ENCODE measurements at regions not wholly inside any gene's neighbourhood (a gene's known extent, or its start where the extent isn't known, plus 50 kb on each side); places are given as distances from the start of the nearest gene placed in this dataset.

DNA sequence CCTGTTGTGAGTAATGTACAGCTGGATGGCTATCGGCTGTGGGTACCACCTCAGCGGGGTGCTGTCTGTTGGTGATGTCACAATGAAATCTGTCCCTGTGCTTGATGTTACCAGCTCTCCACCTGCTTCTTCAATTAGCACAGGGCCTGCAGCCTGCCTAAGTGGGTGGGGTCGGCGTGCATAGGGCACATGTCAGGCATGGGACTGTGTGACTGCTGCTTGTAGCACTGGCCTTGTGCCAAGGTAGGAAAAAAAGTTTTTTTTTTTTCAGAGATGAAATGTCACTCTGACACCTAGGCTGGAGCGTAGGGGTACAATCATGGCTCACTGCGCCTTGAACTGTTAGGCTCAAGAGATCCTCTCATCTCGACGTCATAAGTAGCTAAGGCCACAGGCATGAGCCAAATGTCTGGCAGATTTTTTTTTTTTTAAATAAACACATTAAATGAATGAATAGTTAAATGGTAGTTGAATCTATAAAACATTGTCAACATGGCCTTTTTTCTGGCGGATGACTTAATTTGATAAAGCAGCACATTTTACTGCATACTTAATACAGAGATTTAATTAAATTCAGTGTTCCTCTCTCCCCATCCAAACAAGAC is 222.5 kb downstream of the NXNL2 start:
- Histone ChIP-seq H3K9ac (ENCODE audit: low read length in 3 of 3) (no peak overlapping the region), H3K36me3 (ENCODE audit: control insufficient read depth in 2 of 3, insufficient read depth in 3 of 3, low read length in 3 of 3) (no peaks in the 10 kb centered on the region), H3K9me3 (ENCODE audit: control insufficient read depth in 2 of 3, insufficient read depth in 1 of 3, low read length in 3 of 3) (no peaks in the 10 kb centered on the region), H3K4me3 (ENCODE audit: low read length in 3 of 3) (no peak overlapping the region), H3K4me1 (ENCODE audit: control insufficient read depth in 2 of 3, insufficient read depth in 2 of 3, low read depth in 1 of 3, low read length in 3 of 3) (no peaks in the 10 kb centered on the region), H3K27ac (ENCODE audit: low read depth in 2 of 2, low read length in 2 of 2) (no peak overlapping the region), H3K27me3 (ENCODE audit: control insufficient read depth, insufficient read depth, low read length) (no peaks in the 10 kb centered on the region)
- intact Hi-C loops (cut with DNase I): no loop called here
- TF ChIP-seq, protein P1, sequence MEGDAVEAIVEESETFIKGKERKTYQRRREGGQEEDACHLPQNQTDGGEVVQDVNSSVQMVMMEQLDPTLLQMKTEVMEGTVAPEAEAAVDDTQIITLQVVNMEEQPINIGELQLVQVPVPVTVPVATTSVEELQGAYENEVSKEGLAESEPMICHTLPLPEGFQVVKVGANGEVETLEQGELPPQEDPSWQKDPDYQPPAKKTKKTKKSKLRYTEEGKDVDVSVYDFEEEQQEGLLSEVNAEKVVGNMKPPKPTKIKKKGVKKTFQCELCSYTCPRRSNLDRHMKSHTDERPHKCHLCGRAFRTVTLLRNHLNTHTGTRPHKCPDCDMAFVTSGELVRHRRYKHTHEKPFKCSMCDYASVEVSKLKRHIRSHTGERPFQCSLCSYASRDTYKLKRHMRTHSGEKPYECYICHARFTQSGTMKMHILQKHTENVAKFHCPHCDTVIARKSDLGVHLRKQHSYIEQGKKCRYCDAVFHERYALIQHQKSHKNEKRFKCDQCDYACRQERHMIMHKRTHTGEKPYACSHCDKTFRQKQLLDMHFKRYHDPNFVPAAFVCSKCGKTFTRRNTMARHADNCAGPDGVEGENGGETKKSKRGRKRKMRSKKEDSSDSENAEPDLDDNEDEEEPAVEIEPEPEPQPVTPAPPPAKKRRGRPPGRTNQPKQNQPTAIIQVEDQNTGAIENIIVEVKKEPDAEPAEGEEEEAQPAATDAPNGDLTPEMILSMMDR (IDR thresholded peaks at IDR 0.05; ENCODE audit: borderline replicate concordance, extremely low read depth, insufficient read depth): no peak
- DNase-seq (peak in 1 of 5 donors; percentile 17), FAIRE-seq (no peak)

DNA sequence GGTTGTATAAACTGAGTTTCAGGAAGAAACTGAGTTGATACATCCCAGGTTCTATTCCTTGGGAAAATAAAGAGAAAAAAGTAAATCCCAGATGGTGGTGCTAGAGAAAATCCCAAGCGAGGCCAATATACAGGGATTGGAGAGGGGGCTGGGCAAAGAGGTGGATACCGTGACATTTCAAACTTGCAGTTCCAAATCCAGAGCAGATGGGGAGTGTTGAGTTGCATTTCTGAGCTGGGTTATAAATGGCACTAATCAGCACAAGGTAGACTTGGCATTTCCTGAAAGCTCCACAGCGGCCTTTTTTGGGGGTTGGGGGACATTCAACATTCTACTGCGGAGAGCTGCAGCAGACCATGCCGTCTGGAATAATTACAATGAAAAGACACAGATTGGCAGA is 224.4 kb downstream of the NXNL2 start:
- Histone ChIP-seq H3K36me3 (ENCODE audit: control insufficient read depth in 2 of 3, insufficient read depth in 3 of 3, low read length in 3 of 3) (no peaks in the 10 kb centered on the region), H3K4me1 (ENCODE audit: control insufficient read depth in 2 of 3, insufficient read depth in 2 of 3, low read depth in 1 of 3, low read length in 3 of 3) (no peaks in the 10 kb centered on the region), H3K27me3 (ENCODE audit: control insufficient read depth, insufficient read depth, low read length) (no peaks in the 10 kb centered on the region), H3K4me3 (ENCODE audit: low read length in 3 of 3) (no peak overlapping the region), H3K9me3 (ENCODE audit: control insufficient read depth in 2 of 3, insufficient read depth in 1 of 3, low read length in 3 of 3) (no peaks in the 10 kb centered on the region), H3K27ac (ENCODE audit: low read depth in 2 of 2, low read length in 2 of 2) (no peak overlapping the region), H3K9ac (ENCODE audit: low read length in 3 of 3) (no peak overlapping the region)
- no peak for FAIRE-seq
- TF ChIP-seq, protein P1 (IDR thresholded peaks at IDR 0.05; ENCODE audit: borderline replicate concordance, extremely low read depth, insufficient read depth): no peak
- intact Hi-C loops (cut with DNase I): no loop called here
- DNase-seq: no peak

DNA sequence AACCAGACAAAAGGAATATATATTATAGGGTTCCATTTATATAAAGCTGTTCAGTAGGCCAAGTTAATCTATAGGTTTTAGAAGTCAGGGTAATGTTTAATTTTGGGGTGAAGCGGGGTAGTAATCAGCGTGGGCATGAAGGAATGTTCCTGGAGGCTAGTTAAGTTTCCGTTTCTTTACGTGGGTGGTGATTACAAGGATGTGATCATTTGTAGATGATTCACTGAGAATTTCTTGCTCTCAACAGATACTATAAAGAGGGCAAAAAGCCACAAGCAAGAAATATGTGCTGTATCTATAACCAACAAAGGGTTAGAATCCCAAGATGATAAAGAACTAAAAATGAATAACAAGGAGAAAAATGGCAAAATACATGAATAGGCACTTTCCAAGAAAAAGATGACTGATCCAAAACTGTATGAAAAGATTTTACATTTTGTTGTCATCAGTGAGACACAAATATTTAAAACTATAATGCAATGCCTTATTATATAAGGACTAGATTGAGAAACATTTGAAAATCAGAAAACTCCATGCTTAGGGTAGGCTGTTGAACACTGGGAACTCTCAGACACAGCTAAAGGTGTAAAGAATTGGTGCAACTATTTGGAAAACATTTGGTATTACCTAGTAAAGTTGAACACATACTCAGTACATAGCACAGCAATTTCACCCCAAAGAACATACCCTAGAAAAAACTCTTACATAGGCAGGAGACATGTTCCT is 224.3 kb upstream of the S1PR3 start:
- no peak overlapping the region for H3K9ac ChIP-seq (ENCODE audit: low read length in 3 of 3)
- no peak for DNase-seq
- H3K9me3 ChIP-seq (ENCODE audit: control insufficient read depth in 2 of 3, insufficient read depth in 1 of 3, low read length in 3 of 3): no peaks in the 10 kb centered on the region
- no peaks in the 10 kb centered on the region for H3K27me3 ChIP-seq (ENCODE audit: control insufficient read depth, insufficient read depth, low read length)
- TF ChIP-seq, protein P1 (IDR thresholded peaks at IDR 0.05; ENCODE audit: borderline replicate concordance, extremely low read depth, insufficient read depth): no peak
- FAIRE-seq: no peak
- H3K36me3 ChIP-seq (ENCODE audit: control insufficient read depth in 2 of 3, insufficient read depth in 3 of 3, low read length in 3 of 3): no peaks in the 10 kb centered on the region
- H3K27ac ChIP-seq (ENCODE audit: low read depth in 2 of 2, low read length in 2 of 2): no peak overlapping the region
- intact Hi-C loops (cut with DNase I): no loop called here
- no peak overlapping the region for H3K4me3 ChIP-seq (ENCODE audit: low read length in 3 of 3)
- H3K4me1 ChIP-seq (ENCODE audit: control insufficient read depth in 2 of 3, insufficient read depth in 2 of 3, low read depth in 1 of 3, low read length in 3 of 3): no peaks in the 10 kb centered on the region
